GM13977 (cell line): ENCODE measurements at regions not wholly inside any gene's neighbourhood (a gene's known extent, or its start where the extent isn't known, plus 50 kb on each side); places are given as distances from the start of the nearest gene placed in this dataset.

ENCODE experiments used
- DNase-seq: peaks from one replicate; pipeline ENCODE4 v3.0.0; 2012; ENCODE audit warnings: low spot score
- CTCF ChIP-seq: IDR thresholded peaks from 2 replicates; pipeline ENCODE4 v1.5.1; 2012; ENCODE audit warnings: mild to moderate bottlenecking, control low read depth; ENCODE audit not compliant: insufficient read depth; ENCODE audit errors: extremely low read depth, missing control alignments
- in situ Hi-C: fragments of 300-500 bp; cut with MboI; formaldehyde crosslinking; loops from one replicate; pipeline ENCODE4 v1.12.0; 2022; ENCODE audit warnings: low sequenced_read_pairs, low pct_unique_long_range_greater_than_20kb, mixed read lengths, inconsistent platforms; ENCODE audit not compliant: unreplicated experiment

- no peak for TF ChIP-seq CTCF
- in situ Hi-C loops = no loop called here
- no peak for DNase-seq
Measured at GRCh38 chr10:35754519-35754918, 112.4 kb upstream of the FZD8 start.

GRCh38 chr10:35752469-35753461 lies 110.7 kb upstream of the FZD8 start:
- in situ Hi-C loops = no loop called here
- no peak for DNase-seq
- TF ChIP-seq CTCF = no peak

GRCh38 chr10:35751347-35751746 lies 109.3 kb upstream of the FZD8 start:
- DNase-seq = no peak
- in situ Hi-C loops = no loop called here
- no peak for TF ChIP-seq CTCF

GRCh38 chr10:35749230-35749629 lies 107.1 kb upstream of the FZD8 start:
- in situ Hi-C loops = no loop called here
- no peak for TF ChIP-seq CTCF
- DNase-seq = no peak

DNA sequence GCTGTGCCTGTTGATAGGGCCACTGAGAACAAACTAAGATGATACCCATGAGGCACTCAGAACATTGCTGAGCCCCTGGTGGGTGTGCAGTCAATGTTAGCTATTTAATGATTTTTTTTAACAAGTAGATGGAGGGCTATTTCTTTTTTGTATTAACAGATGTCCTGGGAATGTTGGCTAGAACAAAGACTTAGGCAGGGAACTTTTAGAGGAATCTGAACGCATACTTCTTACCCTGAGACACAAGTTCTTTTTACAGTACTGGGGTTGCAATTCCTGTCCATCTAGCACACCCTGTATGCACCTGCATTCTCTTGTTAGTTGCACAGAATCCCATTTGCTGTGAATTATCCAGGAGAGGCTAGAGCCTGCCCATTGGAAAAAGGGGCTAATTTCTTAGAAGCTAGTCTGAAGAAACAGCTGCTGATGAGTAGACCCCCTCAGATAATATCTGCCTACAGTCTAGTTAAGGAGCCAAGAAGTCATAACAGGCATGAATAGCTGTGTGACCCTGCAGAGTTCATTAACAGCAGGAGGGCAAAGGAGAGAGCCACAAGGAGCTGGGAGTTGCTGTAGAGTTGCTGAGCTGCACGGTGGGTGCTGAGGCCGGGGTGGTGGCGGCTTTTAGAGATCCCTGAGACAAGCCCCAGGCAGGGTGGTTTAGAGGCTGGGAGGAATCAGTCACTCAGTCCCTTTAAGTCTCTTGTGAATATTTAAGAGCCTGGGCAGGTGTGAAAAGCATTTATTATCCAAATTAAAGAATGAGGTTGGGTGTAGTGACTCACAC lies 103.7 kb upstream of the FZD8 start:
- TF ChIP-seq CTCF = no peak
- in situ Hi-C loops = no loop called here
- DNase-seq = no peak

GRCh38 chr10:35743851-35744250 lies 101.8 kb upstream of the FZD8 start:
- no peak for DNase-seq
- in situ Hi-C loops = no loop called here
- no peak for TF ChIP-seq CTCF
